Activated T-helper 9 cell treated with anti-CD3 and anti-CD28 coated beads, Interleukin-2, amount 50 U/mL, for 16 hours (primary cell): ENCODE measurements at regions not wholly inside any gene's neighbourhood (a gene's known extent, or its start where the extent isn't known, plus 50 kb on each side); places are given as distances from the start of the nearest gene placed in this dataset.

Experiments
- DNase-seq: peaks from one replicate; pipeline ENCODE4 v3.0.0-alpha.2; 2020; ENCODE audit warnings: low read depth

GRCh38 chr6:133583907-133584427 lies 304.9 kb upstream of the TCF21 start:
- DNase-seq = no peak

DNA sequence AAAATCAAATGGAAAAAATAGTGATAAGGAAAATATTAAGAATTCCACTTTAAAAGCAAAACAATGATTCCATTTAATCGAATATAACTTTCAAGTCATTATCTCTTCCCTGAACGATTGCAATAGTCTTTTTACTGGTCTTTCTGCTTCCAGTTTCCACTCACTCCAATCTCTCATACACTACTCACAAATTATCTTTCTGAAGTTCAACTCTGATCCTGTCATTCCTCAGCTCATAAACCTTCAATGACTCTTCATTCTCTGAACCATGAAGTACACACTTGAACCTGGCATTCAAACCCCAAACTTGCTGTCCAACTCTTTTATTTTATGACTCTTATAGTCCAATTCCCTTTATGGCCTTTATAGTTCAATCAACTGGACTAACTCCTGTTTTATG lies 304.1 kb upstream of the TCF21 start:
- no peak for DNase-seq

DNA sequence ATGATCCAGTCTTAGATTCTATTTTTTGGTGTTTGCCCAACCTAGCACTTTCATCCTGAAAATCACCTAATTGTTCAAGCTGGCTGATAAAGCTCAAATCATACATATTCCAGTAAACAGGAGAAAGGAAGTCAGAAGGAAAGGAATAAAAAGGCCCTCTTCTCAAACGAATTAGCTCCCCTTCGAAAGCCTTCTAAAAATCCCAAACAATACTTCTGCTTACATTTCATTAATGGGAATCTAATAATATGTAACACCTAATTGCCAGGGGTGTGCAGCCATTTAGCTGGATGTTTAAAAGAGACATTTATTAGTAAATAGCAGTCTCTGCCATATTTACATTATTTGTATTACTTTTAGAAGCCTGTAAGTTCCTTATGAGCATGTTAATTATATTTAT lies 302.9 kb upstream of the TCF21 start:
- DNase-seq = no peak

DNA sequence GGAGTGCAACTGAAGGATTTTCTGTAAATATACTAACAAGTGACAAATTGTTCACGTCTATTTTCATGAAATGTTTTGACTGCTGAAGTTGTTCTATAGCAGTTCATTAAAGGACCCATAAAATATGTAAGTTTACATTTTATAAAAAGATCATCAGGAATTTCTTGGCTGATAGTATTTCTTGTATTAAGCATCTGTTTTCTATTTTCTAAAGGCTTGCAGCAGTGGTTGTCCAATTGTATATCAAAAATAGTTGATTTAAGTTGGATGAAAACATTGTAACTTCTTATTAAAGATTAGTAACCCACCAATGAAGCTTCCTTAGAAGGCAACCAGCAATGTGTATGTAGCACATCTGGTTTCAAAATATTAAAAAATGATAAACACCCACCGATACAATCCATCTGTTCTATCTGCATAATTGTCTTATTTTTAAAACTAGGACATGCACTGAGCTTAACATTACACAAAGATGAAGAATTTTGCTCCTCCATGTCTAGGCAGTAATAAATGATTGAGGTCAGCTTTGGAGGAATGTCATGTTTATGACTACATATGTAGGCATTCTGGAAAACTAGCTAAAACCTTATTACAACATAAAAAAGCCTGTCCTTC lies 301.3 kb upstream of the TCF21 start:
- DNase-seq = no peak

DNA sequence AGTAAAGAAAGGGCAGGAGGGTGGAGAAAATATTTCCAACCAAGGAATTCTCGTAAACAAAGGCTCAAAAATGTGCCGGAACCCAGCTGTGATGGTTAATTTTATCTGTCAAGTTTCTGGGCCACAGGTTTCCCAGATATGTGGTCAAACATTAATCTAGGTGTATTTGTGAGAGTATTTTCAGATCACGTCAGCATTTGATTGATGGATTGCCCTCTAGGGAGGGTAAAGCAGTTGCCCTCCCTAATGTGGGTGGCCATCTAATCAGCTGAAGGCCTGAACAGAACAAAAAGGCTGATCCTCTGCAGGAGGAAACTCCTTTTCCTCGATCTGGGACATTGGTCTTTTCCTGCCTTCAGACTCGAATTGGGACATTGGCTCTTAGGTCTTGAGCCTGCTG lies 298.7 kb upstream of the TCF21 start:
- no peak for DNase-seq

DNA sequence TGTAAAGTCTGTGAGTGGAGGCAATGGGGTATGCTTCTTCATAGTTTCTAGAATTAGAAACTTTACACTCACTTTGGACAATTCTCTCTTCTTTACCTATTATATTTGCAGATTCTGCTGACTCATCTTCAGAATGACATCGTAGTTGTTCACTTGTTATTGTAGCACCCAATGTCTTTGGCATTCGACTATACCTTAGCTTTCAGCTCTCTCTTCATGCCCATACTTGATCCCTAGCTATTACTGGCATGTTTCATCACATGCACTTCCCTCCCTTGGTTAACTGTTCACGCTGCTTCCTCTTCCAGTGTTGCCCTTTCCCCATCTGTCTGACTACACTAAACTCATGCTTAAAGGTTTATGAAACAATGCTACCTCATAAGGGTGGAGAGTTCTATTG lies 298.1 kb upstream of the TCF21 start:
- DNase-seq = no peak

DNA sequence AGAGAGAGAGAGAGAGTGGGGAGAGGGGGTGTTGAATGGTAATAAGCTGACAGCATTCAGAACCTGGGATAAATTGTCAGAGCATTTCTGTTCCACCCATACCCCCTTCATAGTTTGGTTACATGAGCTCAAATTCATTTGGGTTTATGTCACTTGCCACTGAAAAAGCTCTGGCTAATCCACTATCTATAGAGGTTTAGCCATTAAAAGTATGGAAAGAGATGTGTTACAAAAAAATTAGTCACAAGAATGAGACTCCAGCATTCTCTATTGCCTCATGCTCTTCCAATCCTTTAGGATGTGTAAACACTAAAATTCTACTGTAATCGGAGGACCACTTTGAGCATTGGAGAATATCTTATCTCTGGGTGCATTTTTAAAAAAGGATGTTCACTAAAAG lies 297.6 kb upstream of the TCF21 start:
- no peak for DNase-seq

GRCh38 chr6:133594652-133595110 lies 294.2 kb upstream of the TCF21 start:
- DNase-seq = no peak

DNA sequence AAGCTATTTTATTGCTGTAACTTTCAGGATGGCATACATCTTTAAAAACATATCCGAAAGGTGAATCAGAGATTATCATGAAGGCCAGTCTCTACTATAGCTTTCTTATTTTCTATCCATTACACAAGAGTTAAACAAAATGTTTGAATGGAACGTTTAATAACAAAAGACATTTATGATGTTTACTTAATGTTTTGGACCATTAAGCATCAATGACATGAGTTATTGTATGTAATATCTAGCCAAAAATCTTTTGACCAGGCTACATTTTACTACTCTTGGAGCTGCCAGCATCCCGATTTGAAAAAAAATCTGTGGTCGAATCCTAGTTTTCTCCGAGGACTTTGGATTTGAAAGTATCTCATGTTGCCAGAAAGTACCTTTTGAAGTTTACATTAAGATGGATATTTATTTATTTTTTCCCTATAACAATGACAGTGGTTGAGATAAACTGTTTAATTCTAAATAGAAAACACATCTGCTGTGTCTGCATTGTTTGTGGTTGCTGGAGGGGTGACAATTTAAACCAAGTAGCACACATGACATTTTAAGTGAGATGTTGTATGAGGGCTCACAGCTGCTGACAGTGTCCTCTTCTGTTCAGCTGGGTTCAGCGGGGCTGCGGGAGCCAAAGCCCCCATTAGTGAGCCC lies 293.7 kb upstream of the TCF21 start:
- DNase-seq = no peak

DNA sequence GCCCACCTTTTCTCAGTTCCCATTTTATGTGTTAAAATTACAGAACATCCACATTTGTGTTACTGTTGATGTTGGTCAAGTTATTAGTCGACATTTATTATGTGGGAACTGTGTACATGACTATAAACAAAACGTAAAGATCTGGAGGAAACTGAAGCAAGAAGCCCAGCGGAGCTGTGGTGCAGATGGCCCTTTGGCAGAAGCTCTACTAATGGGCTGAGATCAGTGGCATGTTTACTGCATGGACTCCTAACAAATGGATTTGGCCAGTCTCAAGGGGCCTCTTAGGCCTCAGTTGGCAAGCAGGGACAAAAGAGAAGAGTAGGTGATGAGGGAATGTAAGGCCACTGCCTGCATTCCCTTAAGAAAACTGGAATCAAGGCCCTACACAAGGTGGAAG lies 282.1 kb upstream of the TCF21 start:
- DNase-seq = no peak

GRCh38 chr6:133608620-133609019 lies 280.3 kb upstream of the TCF21 start:
- no peak for DNase-seq

GRCh38 chr6:133609415-133610226 lies 279.3 kb upstream of the TCF21 start:
- DNase-seq = no peak

DNA sequence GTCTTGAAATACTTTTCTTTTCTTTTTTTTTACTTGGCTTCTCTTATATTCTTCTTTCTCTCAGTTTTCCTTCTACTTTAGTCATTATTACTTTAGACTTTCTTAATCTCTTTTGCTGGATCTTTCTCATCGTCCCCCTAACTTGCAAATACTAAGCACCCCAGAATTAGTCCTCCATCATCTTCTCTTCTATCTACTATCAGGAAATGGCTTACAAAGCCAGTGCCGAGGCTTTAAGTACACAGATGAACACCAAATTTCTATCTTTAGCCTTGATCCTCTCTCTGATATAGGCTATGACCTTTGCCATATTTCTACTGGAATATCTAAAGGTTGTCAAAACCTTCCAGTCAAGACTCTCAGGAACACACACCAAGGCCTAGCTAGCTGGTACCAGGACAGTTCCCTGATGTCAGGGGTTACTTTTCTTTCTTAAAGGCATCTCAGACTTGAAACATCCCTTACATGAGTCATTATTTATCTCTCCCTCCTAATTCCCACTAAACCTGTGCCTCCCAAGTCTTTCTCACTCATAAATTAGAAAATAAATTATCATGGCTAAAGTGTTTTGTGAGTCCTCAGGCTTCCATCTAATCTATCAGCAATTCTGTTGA lies 278.6 kb upstream of the TCF21 start:
- no peak for DNase-seq

DNA sequence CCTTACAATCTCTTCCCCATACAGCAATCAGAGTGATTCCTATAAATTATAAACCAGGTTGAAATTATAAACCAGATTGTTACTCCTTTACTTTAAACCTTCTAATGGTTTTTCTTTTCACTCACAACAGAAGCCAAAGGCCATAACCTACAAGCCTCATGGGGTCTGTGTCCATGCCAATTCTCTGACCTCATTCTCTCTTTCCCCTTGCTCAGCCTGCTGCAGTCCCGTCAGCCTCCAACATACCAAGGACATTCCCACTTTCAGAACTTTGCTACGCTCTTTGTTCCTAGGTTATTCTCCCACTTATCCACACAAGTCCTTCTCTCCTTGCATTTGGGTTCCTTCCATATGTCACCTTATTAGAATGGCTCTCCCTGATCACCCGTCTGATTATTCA lies 277.9 kb upstream of the TCF21 start:
- no peak for DNase-seq

- DNase-seq = no peak
These were observed 276.5 kb upstream of the TCF21 start for GRCh38 chr6:133612459-133612858.

DNA sequence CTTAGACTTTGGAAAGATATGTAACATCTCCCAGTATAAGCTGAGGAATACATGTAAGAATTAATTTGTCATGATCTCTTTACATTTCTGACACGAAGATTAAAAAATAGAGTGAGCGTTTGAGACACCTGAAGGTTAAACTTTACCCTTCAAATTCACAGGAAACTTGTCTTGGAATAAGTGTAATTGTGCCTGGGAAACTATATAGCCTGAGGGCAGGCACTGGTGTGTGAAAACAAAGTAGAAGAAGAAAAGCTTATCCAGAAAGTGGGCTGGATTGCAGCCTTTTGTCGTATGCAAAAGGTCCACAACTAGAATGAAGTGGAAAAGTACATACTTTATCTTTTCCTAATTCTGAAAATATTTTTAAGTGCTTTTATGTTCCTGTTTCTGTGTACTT lies 275.7 kb upstream of the TCF21 start:
- DNase-seq = no peak

- DNase-seq = no peak
These were observed 267.2 kb upstream of the TCF21 start for GRCh38 chr6:133621751-133622150.

DNA sequence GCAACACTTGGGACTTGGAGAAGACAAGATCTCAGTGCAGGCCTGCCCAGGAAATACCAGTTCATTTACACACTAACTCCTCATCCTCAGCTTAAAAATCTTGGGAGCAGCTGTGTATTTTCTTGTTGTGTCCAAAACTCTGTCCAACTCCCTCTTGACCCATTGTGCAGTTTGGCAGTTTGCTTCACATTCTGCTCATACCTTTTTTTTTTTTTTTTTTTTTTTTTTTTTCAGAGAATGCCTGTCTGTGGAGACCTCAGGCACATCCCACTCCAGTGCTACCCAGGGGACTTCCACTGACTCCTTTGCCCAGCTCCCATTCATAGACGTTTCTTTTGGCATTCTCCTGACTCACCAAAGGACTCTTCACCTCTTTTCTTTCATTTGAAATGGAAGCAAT lies 265.8 kb upstream of the TCF21 start:
- no peak for DNase-seq

GRCh38 chr6:133623621-133624020 lies 265.3 kb upstream of the TCF21 start:
- DNase-seq = no peak

- DNase-seq = no peak
These were observed 262.7 kb upstream of the TCF21 start for GRCh38 chr6:133626096-133626666.

DNA sequence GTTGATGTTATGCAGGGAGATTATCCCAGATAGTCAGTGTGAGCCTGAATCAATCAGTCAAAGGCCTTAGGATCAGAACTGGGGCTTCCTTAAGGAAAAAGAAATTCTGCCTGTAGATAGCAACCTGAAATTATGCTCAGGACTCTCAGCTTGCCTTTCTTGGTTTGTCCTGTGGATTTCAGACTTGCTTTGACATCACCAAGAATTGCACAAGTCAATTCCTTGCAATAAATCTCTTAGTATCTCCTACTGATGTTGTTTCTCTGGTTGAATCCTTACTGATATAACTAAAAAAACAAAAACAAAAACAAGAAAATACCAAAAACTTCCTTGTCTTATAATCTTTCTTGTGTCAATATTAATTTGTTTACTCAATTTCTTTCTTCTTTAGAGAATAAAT lies 258.9 kb upstream of the TCF21 start:
- DNase-seq = no peak

GRCh38 chr6:133630651-133631050 lies 258.3 kb upstream of the TCF21 start:
- no peak for DNase-seq
